HEK293 (cell line): ENCODE measurements at regions not wholly inside any gene's neighbourhood (a gene's known extent, or its start where the extent isn't known, plus 50 kb on each side); places are given as distances from the start of the nearest gene placed in this dataset.

Experiments used
- CTCF ChIA-PET: fragments of 350-600 bp; formaldehyde crosslinking; extraction: SDS; loops from one replicate; lab custom pipeline; 2021; ENCODE audit warnings: antibody characterized with exemption; lab: Yijun Ruan, JAX
- POLR2A ChIA-PET: fragments of 300-600 bp; formaldehyde crosslinking; extraction: SDS; loops from one replicate; lab custom pipeline; 2020; ENCODE audit warnings: antibody characterized with exemption, inconsistent platforms; lab: Yijun Ruan, JAX
- H3K27ac ChIP-seq: fragments of 200-500 bp; sonication (Bioruptor generic); 2 replicates; pipeline ENCODE4 v1.5.1; 2014; ENCODE audit warnings: low read depth, low read length, control low read depth, inconsistent platforms; ENCODE audit errors: extremely low read depth
- H3K36me3 ChIP-seq, 2 experiments: fragments of 200-500 bp in 1 of 2; sonication (Bioruptor generic) in 1 of 2; 1 replicate in 1 of 2; 2 replicates in 1 of 2; pipeline ENCODE4 v1.5.1; 2014 to 2017; ENCODE audit warnings: inconsistent platforms in 2 of 2, low read length in 2 of 2; ENCODE audit not compliant: control insufficient read depth in 2 of 2, insufficient read depth in 1 of 2
- H3K4me1 ChIP-seq: fragments of 200-500 bp; sonication (Bioruptor generic); 2 replicates; pipeline ENCODE4 v1.5.1; 2014; ENCODE audit warnings: mild to moderate bottlenecking, low read length, inconsistent platforms; ENCODE audit not compliant: control insufficient read depth, insufficient read depth
- H3K4me3 ChIP-seq: 2 replicates; pipeline ENCODE4 v1.5.1; 2011; ENCODE audit warnings: low read depth, mild to moderate bottlenecking, control low read depth, low read length, moderate library complexity
- H3K9me3 ChIP-seq: fragments of 200-500 bp; sonication (Bioruptor generic); 2 replicates; pipeline ENCODE4 v1.5.1; 2014; ENCODE audit warnings: low read depth, low read length, inconsistent platforms; ENCODE audit not compliant: control insufficient read depth, insufficient read depth
- ATF2 ChIP-seq: fragments of 450-650 bp; formaldehyde crosslinking; IDR thresholded peaks from 2 replicates; pipeline ENCODE4 v1.5.1; 2016; ENCODE audit warnings: missing biosample characterization, missing genetic modification characterization, low read depth
- BCL11B ChIP-seq: fragments of 450-650 bp; formaldehyde crosslinking; IDR thresholded peaks from 2 replicates; pipeline ENCODE4 v1.5.1; 2016; ENCODE audit warnings: low read depth, missing biosample characterization, missing genetic modification characterization
- GLI2 ChIP-seq: fragments of 450-650 bp; formaldehyde crosslinking; IDR thresholded peaks from 2 replicates; pipeline ENCODE4; 2017; ENCODE audit warnings: missing biosample characterization, missing genetic modification characterization, low read depth, borderline replicate concordance
- KLF1 ChIP-seq: fragments of 450-650 bp; formaldehyde crosslinking; IDR thresholded peaks from 2 replicates; pipeline ENCODE4 v1.5.1; 2016; ENCODE audit warnings: missing biosample characterization, missing genetic modification characterization
- KLF10 ChIP-seq: fragments of 450-650 bp; IDR thresholded peaks from 2 replicates; pipeline ENCODE4 v1.5.1; 2018; ENCODE audit warnings: missing biosample characterization, mild to moderate bottlenecking, missing genetic modification characterization
- KLF16 ChIP-seq: fragments of 450-650 bp; formaldehyde crosslinking; IDR thresholded peaks from 2 replicates; pipeline ENCODE4 v1.5.1; 2017; ENCODE audit warnings: missing biosample characterization, missing genetic modification characterization
- KLF7 ChIP-seq: fragments of 450-650 bp; formaldehyde crosslinking; IDR thresholded peaks from 2 replicates; pipeline ENCODE4 v1.5.1; 2016; ENCODE audit warnings: missing biosample characterization, missing genetic modification characterization, borderline replicate concordance
- OSR2 ChIP-seq: fragments of 450-650 bp; formaldehyde crosslinking; IDR thresholded peaks from 2 replicates; pipeline ENCODE4 v1.5.1; 2016; ENCODE audit warnings: missing biosample characterization, missing genetic modification characterization
- PRDM6 ChIP-seq: fragments of 450-650 bp; formaldehyde crosslinking; IDR thresholded peaks from 2 replicates; pipeline ENCODE4 v1.5.1; 2017; ENCODE audit warnings: missing biosample characterization, missing genetic modification characterization
- REPIN1 ChIP-seq: fragments of 450-650 bp; formaldehyde crosslinking; IDR thresholded peaks from 2 replicates; pipeline ENCODE4 v1.5.1; 2017; ENCODE audit warnings: missing biosample characterization, missing genetic modification characterization, low read depth
- SETDB1 ChIP-seq: IDR thresholded peaks from one replicate; pipeline ENCODE4 v1.6.1; 2017; ENCODE audit warnings: mild to moderate bottlenecking, low read length, moderate library complexity, mixed read lengths; ENCODE audit not compliant: insufficient read length
- WT1 ChIP-seq: fragments of 450-650 bp; formaldehyde crosslinking; IDR thresholded peaks from 2 replicates; pipeline ENCODE4 v1.5.1; 2016; ENCODE audit warnings: missing biosample characterization, missing genetic modification characterization
- YY2 ChIP-seq: fragments of 450-650 bp; formaldehyde crosslinking; IDR thresholded peaks from 2 replicates; pipeline ENCODE4 v1.5.1; 2016; ENCODE audit warnings: missing biosample characterization, missing genetic modification characterization
- ZBTB11 ChIP-seq: fragments of 450-650 bp; formaldehyde crosslinking; conservative IDR thresholded peaks from 2 replicates; pipeline ENCODE4 v1.5.1; 2016; ENCODE audit warnings: low read depth, missing biosample characterization, missing genetic modification characterization
- ZFP69B ChIP-seq: fragments of 450-650 bp; formaldehyde crosslinking; IDR thresholded peaks from 2 replicates; pipeline ENCODE4 v1.5.1; 2016; ENCODE audit warnings: missing biosample characterization, missing genetic modification characterization
- ZNF174 ChIP-seq: fragments of 450-650 bp; formaldehyde crosslinking; IDR thresholded peaks from 2 replicates; pipeline ENCODE4 v1.5.0; 2017; ENCODE audit warnings: missing biosample characterization, mild to moderate bottlenecking, missing genetic modification characterization
- ZNF23 ChIP-seq: fragments of 450-650 bp; formaldehyde crosslinking; IDR thresholded peaks from 2 replicates; pipeline ENCODE4 v1.5.1; 2016; ENCODE audit warnings: missing biosample characterization, missing genetic modification characterization, borderline replicate concordance
- ZNF311 ChIP-seq: fragments of 450-650 bp; formaldehyde crosslinking; IDR thresholded peaks from 2 replicates; pipeline ENCODE4 v1.5.1; 2017; ENCODE audit warnings: missing biosample characterization, missing genetic modification characterization, borderline replicate concordance
- ZNF404 ChIP-seq: fragments of 450-650 bp; formaldehyde crosslinking; IDR thresholded peaks from 2 replicates; pipeline ENCODE4 v1.5.1; 2017; ENCODE audit warnings: missing biosample characterization, missing genetic modification characterization
- ZNF416 ChIP-seq: fragments of 450-650 bp; formaldehyde crosslinking; IDR thresholded peaks from 2 replicates; pipeline ENCODE4 v1.5.1; 2016; ENCODE audit warnings: missing biosample characterization, missing genetic modification characterization
- ZNF433 ChIP-seq: fragments of 450-650 bp; formaldehyde crosslinking; IDR thresholded peaks from 2 replicates; pipeline ENCODE4 v1.5.1; 2016; ENCODE audit warnings: missing biosample characterization, missing genetic modification characterization, low read depth
- ZNF521 ChIP-seq: fragments of 450-650 bp; formaldehyde crosslinking; IDR thresholded peaks from 2 replicates; pipeline ENCODE4 v1.5.1; 2017; ENCODE audit warnings: missing biosample characterization, mild to moderate bottlenecking, missing genetic modification characterization
- ZNF558 ChIP-seq: fragments of 450-650 bp; formaldehyde crosslinking; IDR thresholded peaks from 2 replicates; pipeline ENCODE4 v1.5.1; 2016; ENCODE audit warnings: missing biosample characterization, missing genetic modification characterization
- ZSCAN5A ChIP-seq: fragments of 450-650 bp; formaldehyde crosslinking; IDR thresholded peaks from 2 replicates; pipeline ENCODE4 v1.5.1; 2016; ENCODE audit warnings: missing biosample characterization, missing genetic modification characterization
- TF ChIP-seq, protein P1 (sequence below): fragments of 450-650 bp; formaldehyde crosslinking; IDR thresholded peaks from 2 replicates; pipeline ENCODE4 v1.5.1; 2016; ENCODE audit warnings: missing biosample characterization, missing genetic modification characterization

GRCh38 chr3:34229876-34230275 is 431.4 kb downstream of the PDCD6IP start:
- Histone ChIP-seq H3K9me3 (no peaks in the 10 kb centered on the region), H3K4me1 (no peaks in the 10 kb centered on the region), H3K4me3 (no peak overlapping the region), H3K36me3 (no peaks in the 10 kb centered on the region), H3K27ac (no peak overlapping the region)
- CTCF ChIA-PET = no interaction called here
- POLR2A ChIA-PET = no interaction called here
- no peak for TF ChIP-seq KLF7 (tag by site-specific recombination)
- TF ChIP-seq ZFP69B (tag by site-specific recombination) = no peak
- TF ChIP-seq ZNF416 (tag by site-specific recombination) = no peak
- TF ChIP-seq BCL11B (tag by site-specific recombination) = no peak
- no peak for TF ChIP-seq ZNF23
- TF ChIP-seq, protein P1, sequence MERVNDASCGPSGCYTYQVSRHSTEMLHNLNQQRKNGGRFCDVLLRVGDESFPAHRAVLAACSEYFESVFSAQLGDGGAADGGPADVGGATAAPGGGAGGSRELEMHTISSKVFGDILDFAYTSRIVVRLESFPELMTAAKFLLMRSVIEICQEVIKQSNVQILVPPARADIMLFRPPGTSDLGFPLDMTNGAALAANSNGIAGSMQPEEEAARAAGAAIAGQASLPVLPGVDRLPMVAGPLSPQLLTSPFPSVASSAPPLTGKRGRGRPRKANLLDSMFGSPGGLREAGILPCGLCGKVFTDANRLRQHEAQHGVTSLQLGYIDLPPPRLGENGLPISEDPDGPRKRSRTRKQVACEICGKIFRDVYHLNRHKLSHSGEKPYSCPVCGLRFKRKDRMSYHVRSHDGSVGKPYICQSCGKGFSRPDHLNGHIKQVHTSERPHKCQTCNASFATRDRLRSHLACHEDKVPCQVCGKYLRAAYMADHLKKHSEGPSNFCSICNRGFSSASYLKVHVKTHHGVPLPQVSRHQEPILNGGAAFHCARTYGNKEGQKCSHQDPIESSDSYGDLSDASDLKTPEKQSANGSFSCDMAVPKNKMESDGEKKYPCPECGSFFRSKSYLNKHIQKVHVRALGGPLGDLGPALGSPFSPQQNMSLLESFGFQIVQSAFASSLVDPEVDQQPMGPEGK (tag by site-specific recombination) = no peak
- no peak for TF ChIP-seq REPIN1 (tag by site-specific recombination)
- no peak for TF ChIP-seq GLI2

GRCh38 chr3:34235096-34235495 is 436.7 kb downstream of the PDCD6IP start:
- CTCF ChIA-PET = no interaction called here

More at GRCh38 chr3:34235096-34235495, 436.7 kb downstream of the PDCD6IP start:
- TF ChIP-seq ZNF311 (tag by site-specific recombination) (no peak), ATF2 (tag by site-specific recombination) (no peak), ZNF404 (tag by site-specific recombination) (no peak), PRDM6 (tag by site-specific recombination) (no peak), SETDB1 (no peak), KLF1 (tag by site-specific recombination) (no peak), WT1 (tag by site-specific recombination) (no peak), ZNF558 (tag by site-specific recombination) (no peak), ZSCAN5A (no peak), OSR2 (tag by site-specific recombination) (no peak), ZNF521 (tag by site-specific recombination) (no peak), ZBTB11 (tag by site-specific recombination) (no peak), ZNF174 (no peak), KLF16 (tag by site-specific recombination) (no peak), YY2 (tag by site-specific recombination) (no peak), ZNF433 (tag by site-specific recombination) (no peak), KLF10 (no peak)
- H3K4me3 ChIP-seq = no peak overlapping the region
- H3K9me3 ChIP-seq = no peaks in the 10 kb centered on the region
- no peaks in the 10 kb centered on the region for H3K4me1 ChIP-seq
- H3K36me3 ChIP-seq = no peaks in the 10 kb centered on the region
- H3K27ac ChIP-seq = no peak overlapping the region
- POLR2A ChIA-PET = no interaction called here
